ES-I3 (cell line): ENCODE measurements at regions not wholly inside any gene's neighbourhood (a gene's known extent, or its start where the extent isn't known, plus 50 kb on each side); places are given as distances from the start of the nearest gene placed in this dataset.

ENCODE experiments used
- H3K36me3 ChIP-seq: 2 replicates; pipeline ENCODE4 v1.6.1; 2013; ENCODE audit warnings: mild to moderate bottlenecking, low read length, control low read depth, moderate library complexity; ENCODE audit not compliant: insufficient read depth
- H3K4me1 ChIP-seq: 2 replicates; pipeline ENCODE4 v1.6.1; 2013; ENCODE audit warnings: mild to moderate bottlenecking, control low read depth, low read length; ENCODE audit not compliant: insufficient read depth
- H3K9ac ChIP-seq: 2 replicates; pipeline ENCODE4 v1.6.1; 2013; ENCODE audit warnings: low read depth, mild to moderate bottlenecking, low read length, moderate library complexity
- H3K9me3 ChIP-seq: 2 replicates; pipeline ENCODE4 v1.6.1; 2013; ENCODE audit warnings: mild to moderate bottlenecking, low read length, moderate library complexity; ENCODE audit not compliant: control insufficient read depth, insufficient read depth

GRCh38 chrX:784829-785228 lies 154.2 kb downstream of the SHOX start:
- Histone ChIP-seq H3K9me3 (no peaks in the 10 kb centered on the region), H3K9ac (no peak overlapping the region), H3K36me3 (no peaks in the 10 kb centered on the region), H3K4me1 (peaks cover 5% of the 10 kb centered on the region; the same call in 1 of the 2 replicates)

GRCh38 chrX:781224-782204 lies 150.9 kb downstream of the SHOX start:
- peak overlapping the region; percentile 21; the same call in 1 of the 2 replicates for H3K9ac ChIP-seq
- 0 out of 2 replicates have a peak, but pooled peaks cover 4% of the 10 kb centered on the region for H3K4me1 ChIP-seq
- no peaks in the 10 kb centered on the region for H3K36me3 ChIP-seq
- H3K9me3 ChIP-seq: no peaks in the 10 kb centered on the region

GRCh38 chrX:776529-777230 lies 146.1 kb downstream of the SHOX start:
- H3K4me1 ChIP-seq: no peaks in the 10 kb centered on the region
- H3K9me3 ChIP-seq: no peaks in the 10 kb centered on the region
- no peaks in the 10 kb centered on the region for H3K36me3 ChIP-seq
- H3K9ac ChIP-seq: no peak overlapping the region

- no peaks in the 10 kb centered on the region for H3K36me3 ChIP-seq
These were observed 145.5 kb downstream of the SHOX start for GRCh38 chrX:776061-776460.

GRCh38 chrX:774536-774935 lies 143.9 kb downstream of the SHOX start:
- no peak overlapping the region for H3K9ac ChIP-seq
- H3K4me1 ChIP-seq: 0 out of 2 replicates have a peak, but pooled peaks cover 4% of the 10 kb centered on the region
- no peaks in the 10 kb centered on the region for H3K36me3 ChIP-seq
- no peaks in the 10 kb centered on the region for H3K9me3 ChIP-seq

More at GRCh38 chrX:776061-776460, 145.5 kb downstream of the SHOX start:
- Histone ChIP-seq H3K9ac (no peak overlapping the region), H3K9me3 (no peaks in the 10 kb centered on the region), H3K4me1 (no peaks in the 10 kb centered on the region)

- Histone ChIP-seq H3K9ac (no peak overlapping the region), H3K4me1 (0 out of 2 replicates have a peak, but pooled peaks cover 6% of the 10 kb centered on the region), H3K9me3 (no peaks in the 10 kb centered on the region), H3K36me3 (no peaks in the 10 kb centered on the region)
These were observed 142.9 kb downstream of the SHOX start for GRCh38 chrX:773292-774025.

GRCh38 chrX:771536-771935 lies 140.9 kb downstream of the SHOX start:
- Histone ChIP-seq H3K9me3 (no peaks in the 10 kb centered on the region), H3K9ac (no peak overlapping the region), H3K4me1 (0 out of 2 replicates have a peak, but pooled peaks cover 6% of the 10 kb centered on the region), H3K36me3 (no peaks in the 10 kb centered on the region)

GRCh38 chrX:769796-770195 lies 139.2 kb downstream of the SHOX start:
- Histone ChIP-seq H3K4me1 (0 out of 2 replicates have a peak, but pooled peaks cover 6% of the 10 kb centered on the region), H3K9me3 (no peaks in the 10 kb centered on the region), H3K9ac (no peak overlapping the region), H3K36me3 (no peaks in the 10 kb centered on the region)

- no peak overlapping the region for H3K9ac ChIP-seq
- no peaks in the 10 kb centered on the region for H3K36me3 ChIP-seq
- no peaks in the 10 kb centered on the region for H3K9me3 ChIP-seq
- H3K4me1 ChIP-seq: 0 out of 2 replicates have a peak, but pooled peaks cover 6% of the 10 kb centered on the region
These were observed 138.0 kb downstream of the SHOX start for GRCh38 chrX:768596-768995.

- no peaks in the 10 kb centered on the region for H3K9me3 ChIP-seq
- no peaks in the 10 kb centered on the region for H3K4me1 ChIP-seq
- H3K36me3 ChIP-seq: no peaks in the 10 kb centered on the region
- no peak overlapping the region for H3K9ac ChIP-seq
These were observed 128.3 kb downstream of the SHOX start for GRCh38 chrX:758917-759316.

GRCh38 chrX:750812-751211 lies 120.2 kb downstream of the SHOX start:
- H3K9me3 ChIP-seq: no peaks in the 10 kb centered on the region
- H3K4me1 ChIP-seq: no peaks in the 10 kb centered on the region
- H3K9ac ChIP-seq: no peak overlapping the region
- H3K36me3 ChIP-seq: no peaks in the 10 kb centered on the region

- H3K9me3 ChIP-seq: no peaks in the 10 kb centered on the region
- no peaks in the 10 kb centered on the region for H3K36me3 ChIP-seq
- no peak overlapping the region for H3K9ac ChIP-seq
- no peaks in the 10 kb centered on the region for H3K4me1 ChIP-seq
These were observed 119.7 kb downstream of the SHOX start for GRCh38 chrX:750263-750662.

GRCh38 chrX:747176-747575 lies 116.6 kb downstream of the SHOX start:
- H3K36me3 ChIP-seq: no peaks in the 10 kb centered on the region

GRCh38 chrX:739611-740010 lies 109.0 kb downstream of the SHOX start:
- Histone ChIP-seq H3K36me3 (no peaks in the 10 kb centered on the region), H3K9me3 (no peaks in the 10 kb centered on the region), H3K9ac (no peak overlapping the region), H3K4me1 (no peaks in the 10 kb centered on the region)

More at GRCh38 chrX:747176-747575, 116.6 kb downstream of the SHOX start:
- Histone ChIP-seq H3K9me3 (no peaks in the 10 kb centered on the region), H3K4me1 (no peaks in the 10 kb centered on the region), H3K9ac (no peak overlapping the region)
